ENCODE measurements at regions not wholly inside any gene's neighbourhood (a gene's known extent, or its start where the extent isn't known, plus 50 kb on each side); places are given as distances from the start of the nearest gene placed in this dataset.

DNA sequence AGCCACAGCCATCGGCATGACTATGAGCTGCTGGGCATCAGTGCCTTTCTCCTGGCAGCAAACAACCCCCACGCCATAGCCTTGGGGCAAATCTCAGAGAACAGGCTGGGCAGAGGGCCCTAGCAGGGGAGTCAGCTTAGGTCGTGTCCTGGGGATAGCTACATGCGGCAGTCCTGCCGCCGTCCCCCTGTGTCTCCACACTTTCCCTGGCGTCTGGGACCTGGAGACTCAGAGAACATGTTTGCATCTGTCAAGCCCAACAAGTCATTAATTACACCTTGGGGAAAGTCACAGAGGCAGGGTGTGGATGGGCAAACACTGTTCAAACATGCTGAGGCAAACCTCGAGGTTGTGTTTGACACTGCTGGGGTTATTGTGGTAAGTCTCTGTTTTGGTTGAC, 123.6 kb downstream of the C5orf15 start:
- TF ChIP-seq, protein P1, sequence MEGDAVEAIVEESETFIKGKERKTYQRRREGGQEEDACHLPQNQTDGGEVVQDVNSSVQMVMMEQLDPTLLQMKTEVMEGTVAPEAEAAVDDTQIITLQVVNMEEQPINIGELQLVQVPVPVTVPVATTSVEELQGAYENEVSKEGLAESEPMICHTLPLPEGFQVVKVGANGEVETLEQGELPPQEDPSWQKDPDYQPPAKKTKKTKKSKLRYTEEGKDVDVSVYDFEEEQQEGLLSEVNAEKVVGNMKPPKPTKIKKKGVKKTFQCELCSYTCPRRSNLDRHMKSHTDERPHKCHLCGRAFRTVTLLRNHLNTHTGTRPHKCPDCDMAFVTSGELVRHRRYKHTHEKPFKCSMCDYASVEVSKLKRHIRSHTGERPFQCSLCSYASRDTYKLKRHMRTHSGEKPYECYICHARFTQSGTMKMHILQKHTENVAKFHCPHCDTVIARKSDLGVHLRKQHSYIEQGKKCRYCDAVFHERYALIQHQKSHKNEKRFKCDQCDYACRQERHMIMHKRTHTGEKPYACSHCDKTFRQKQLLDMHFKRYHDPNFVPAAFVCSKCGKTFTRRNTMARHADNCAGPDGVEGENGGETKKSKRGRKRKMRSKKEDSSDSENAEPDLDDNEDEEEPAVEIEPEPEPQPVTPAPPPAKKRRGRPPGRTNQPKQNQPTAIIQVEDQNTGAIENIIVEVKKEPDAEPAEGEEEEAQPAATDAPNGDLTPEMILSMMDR (IDR thresholded peaks at IDR 0.05; ENCODE audit: insufficient read depth, low read depth, low read length) = no peak
- no peak for DNase-seq (ENCODE audit: low read depth)
- no peak overlapping the region for H3K4me3 ChIP-seq (ENCODE audit: low read depth, low read length)

DNA sequence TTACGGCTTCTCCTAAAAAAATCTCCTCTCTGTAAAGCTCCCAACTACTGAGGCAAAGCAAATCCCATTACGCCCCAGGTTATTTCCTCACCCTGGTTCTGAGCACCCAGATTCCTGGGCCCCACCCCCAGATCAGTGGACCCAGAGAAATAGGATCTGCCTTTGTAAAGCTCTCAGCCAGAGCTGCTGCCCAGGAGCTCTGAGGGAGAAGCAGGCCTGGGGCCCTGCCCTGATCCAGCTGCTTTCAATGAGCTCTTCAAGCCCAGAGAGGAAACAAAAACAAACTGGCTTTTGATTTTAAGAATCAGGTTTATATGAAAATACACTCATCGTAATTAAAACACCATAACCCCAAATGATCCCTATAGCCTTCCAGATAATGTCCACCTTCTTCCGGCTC, 124.5 kb downstream of the C5orf15 start:
- DNase-seq (ENCODE audit: low read depth) = no peak

DNA sequence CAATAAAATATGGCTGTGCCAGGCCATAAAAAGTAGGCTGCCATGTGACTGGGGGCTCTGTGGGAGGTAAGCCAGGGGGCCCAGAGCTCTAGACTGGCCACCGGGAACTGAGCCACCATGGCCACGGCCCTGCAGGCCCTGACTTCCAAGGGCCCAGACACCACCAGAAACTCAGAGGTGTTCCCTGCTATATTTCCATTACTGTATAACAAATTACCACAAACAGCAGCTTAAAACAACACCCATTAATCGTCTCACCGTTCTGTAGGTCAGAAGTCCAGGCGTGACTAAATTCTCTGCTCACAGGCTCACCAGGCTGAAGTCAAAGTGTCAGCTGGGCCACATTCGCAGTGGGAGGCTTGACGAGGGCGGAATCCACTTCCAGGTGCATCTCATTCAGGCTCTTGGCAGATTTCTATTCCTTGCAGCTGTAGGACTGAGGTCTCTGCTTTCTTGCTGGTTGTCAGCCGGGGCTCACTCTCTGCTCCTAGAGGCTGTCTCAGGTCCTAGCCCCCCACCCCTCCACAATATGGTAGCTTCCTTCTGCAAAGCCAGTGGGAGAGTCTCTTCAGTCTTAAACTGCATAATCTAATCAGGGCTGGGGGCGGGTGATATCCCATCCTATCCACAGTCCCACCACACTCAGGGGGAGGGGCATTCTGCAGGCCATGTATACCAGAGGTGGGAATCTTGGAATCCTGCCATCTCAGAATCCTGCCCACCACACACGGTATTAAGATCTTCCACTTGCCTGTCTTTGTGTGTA, 125.4 kb downstream of the C5orf15 start:
- TF ChIP-seq, protein P1 (IDR thresholded peaks at IDR 0.05; ENCODE audit: insufficient read depth, low read depth, low read length) = no peak
- no peak for DNase-seq (ENCODE audit: low read depth)
- H3K4me3 ChIP-seq (ENCODE audit: low read depth, low read length) = no peak overlapping the region

More for the DNA sequence above, 124.5 kb downstream of the C5orf15 start:
- no peak overlapping the region for H3K4me3 ChIP-seq (ENCODE audit: low read depth, low read length)
- TF ChIP-seq, protein P1 (IDR thresholded peaks at IDR 0.05; ENCODE audit: insufficient read depth, low read depth, low read length) = no peak

DNA sequence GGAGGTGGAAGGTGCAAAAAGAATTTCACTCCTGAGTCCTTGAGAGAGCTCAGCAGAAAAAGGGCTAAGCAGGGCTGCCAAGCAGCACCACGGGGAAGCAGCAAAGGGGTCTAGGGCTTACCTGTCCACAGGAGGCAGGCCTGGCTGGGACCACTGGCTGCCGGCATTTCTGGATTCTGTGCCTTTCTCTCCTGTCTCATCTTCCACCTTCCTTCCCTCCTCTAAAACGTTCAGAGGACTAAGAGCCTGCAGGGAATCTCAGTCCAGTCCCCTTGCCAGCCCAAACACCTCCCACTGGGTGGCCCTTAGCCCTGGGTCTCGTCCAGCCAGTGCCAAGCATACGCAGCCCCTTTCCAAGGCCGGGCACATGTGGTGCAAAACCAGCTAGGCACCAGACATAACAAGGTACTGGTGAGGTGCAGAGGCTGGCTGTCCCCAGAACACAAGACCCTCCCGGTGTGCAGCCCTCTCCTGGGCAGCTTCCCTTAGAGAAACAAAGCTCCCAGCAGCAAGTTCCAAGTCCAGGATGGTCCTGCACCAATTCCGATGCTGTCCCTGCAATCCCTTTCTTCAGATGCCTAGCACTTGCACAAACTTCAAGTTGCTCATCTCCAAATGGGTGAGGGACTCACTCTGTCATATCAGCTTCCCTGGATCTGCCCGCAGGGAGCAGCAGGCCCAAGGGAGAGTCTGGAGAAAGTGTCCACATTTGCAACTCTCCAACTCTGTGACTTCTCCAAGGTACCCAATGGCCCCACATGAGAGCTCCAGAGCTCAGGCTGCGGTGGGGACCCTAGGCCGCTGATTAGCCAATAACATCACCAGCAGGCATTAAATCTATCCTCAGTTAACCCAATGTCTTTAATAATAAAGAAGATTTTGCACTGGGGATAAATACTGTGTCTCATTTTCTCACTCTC, 126.3 kb downstream of the C5orf15 start:
- TF ChIP-seq, protein P1 (IDR thresholded peaks at IDR 0.05; ENCODE audit: insufficient read depth, low read depth, low read length) = no peak
- no peak for DNase-seq (ENCODE audit: low read depth)
- no peak overlapping the region for H3K4me3 ChIP-seq (ENCODE audit: low read depth, low read length)

DNA sequence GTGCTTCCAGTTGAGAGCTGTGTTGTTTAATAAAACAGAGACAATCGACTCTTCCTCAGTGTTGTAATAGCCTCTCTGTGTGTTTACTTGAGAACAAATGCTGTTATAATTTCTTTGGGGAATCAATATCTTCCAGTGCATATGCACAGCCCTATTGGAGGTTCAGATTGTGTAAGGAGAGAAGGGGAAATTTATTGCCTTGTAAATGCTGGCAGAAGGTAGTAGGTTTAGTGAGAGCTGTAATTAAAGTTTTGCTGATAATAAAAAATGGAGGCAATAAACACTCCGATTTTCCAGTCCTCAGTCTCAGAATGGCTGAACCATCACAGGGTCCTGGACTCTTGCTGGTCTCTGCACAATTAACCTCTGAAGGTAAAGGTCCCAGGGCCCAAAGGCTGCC, 128.3 kb downstream of the C5orf15 start:
- H3K4me3 ChIP-seq (ENCODE audit: low read depth, low read length) = no peak overlapping the region
- TF ChIP-seq, protein P1 (IDR thresholded peaks at IDR 0.05; ENCODE audit: insufficient read depth, low read depth, low read length) = no peak
- no peak for DNase-seq (ENCODE audit: low read depth)

DNA sequence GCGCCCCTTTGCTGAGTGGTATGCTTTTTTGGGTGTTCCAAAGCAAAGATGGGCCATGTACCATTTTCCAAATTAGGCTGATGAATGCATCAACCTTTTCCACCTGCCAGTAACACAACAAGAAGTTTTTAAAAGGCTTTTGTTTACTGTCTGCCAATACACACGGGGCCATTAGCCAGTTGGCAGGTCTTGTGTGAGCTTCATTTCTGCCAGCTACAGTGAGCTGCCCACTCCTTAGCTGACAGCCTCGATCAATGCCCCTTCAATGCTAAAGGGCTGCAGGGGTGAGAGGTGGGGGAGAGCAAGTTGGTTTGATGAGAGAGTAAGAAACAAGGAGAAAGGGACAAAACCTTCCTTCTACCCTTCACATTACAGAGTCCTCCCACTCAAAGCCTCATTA, 128.7 kb downstream of the C5orf15 start:
- no peak overlapping the region for H3K4me3 ChIP-seq (ENCODE audit: low read depth, low read length)
- TF ChIP-seq, protein P1 (IDR thresholded peaks at IDR 0.05; ENCODE audit: insufficient read depth, low read depth, low read length) = no peak
- no peak for DNase-seq (ENCODE audit: low read depth)

Data from fibroblast of villous mesenchyme (primary cell).